ENCODE measurements at regions not wholly inside any gene's neighbourhood (a gene's known extent, or its start where the extent isn't known, plus 50 kb on each side); places are given as distances from the start of the nearest gene placed in this dataset.

DNA sequence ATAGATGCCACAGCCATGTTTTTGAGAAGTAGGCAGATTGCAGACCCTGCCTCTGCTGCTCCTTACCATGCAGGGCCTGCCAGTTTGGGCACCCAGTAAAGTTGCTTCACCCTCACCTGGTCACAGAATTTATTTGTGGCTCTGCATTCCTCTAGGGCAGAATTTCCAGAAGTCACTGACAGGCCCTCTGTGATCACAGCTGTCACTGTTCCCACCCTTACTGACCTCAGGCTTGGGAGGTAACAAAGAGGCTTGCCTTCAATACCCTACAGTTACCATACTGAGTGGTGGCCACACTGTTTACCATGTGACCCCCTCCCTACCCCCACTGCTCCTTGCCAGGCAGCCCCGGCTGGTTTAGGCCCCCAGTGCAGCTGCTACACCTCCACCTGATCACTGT, 375.1 kb downstream of the SH3BGRL start:
- H3K4me3 Mint-ChIP-seq: no peak overlapping the region
- no peaks in the 10 kb centered on the region for H3K27me3 Mint-ChIP-seq (ENCODE audit: low read depth)
- H3K36me3 Mint-ChIP-seq (ENCODE audit: low read depth): no peaks in the 10 kb centered on the region
- peaks cover 15% of the 10 kb centered on the region for H3K9me3 Mint-ChIP-seq
- no peak overlapping the region for H3K27ac Mint-ChIP-seq
- no peaks in the 10 kb centered on the region for H3K4me1 Mint-ChIP-seq
- TF ChIP-seq, protein P1, sequence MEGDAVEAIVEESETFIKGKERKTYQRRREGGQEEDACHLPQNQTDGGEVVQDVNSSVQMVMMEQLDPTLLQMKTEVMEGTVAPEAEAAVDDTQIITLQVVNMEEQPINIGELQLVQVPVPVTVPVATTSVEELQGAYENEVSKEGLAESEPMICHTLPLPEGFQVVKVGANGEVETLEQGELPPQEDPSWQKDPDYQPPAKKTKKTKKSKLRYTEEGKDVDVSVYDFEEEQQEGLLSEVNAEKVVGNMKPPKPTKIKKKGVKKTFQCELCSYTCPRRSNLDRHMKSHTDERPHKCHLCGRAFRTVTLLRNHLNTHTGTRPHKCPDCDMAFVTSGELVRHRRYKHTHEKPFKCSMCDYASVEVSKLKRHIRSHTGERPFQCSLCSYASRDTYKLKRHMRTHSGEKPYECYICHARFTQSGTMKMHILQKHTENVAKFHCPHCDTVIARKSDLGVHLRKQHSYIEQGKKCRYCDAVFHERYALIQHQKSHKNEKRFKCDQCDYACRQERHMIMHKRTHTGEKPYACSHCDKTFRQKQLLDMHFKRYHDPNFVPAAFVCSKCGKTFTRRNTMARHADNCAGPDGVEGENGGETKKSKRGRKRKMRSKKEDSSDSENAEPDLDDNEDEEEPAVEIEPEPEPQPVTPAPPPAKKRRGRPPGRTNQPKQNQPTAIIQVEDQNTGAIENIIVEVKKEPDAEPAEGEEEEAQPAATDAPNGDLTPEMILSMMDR (IDR thresholded peaks at IDR 0.05; ENCODE audit: unreplicated experiment in 3 of 3): no peak

- H3K27me3 Mint-ChIP-seq (ENCODE audit: low read depth): no peaks in the 10 kb centered on the region
- no peak overlapping the region for H3K4me3 Mint-ChIP-seq
- H3K27ac Mint-ChIP-seq: peak overlapping the region; percentile 0 to 48 (median 48)
- no peaks in the 10 kb centered on the region for H3K9me3 Mint-ChIP-seq
- no peaks in the 10 kb centered on the region for H3K4me1 Mint-ChIP-seq
- H3K36me3 Mint-ChIP-seq (ENCODE audit: low read depth): no peaks in the 10 kb centered on the region
- TF ChIP-seq, protein P1 (IDR thresholded peaks at IDR 0.05; ENCODE audit: unreplicated experiment in 3 of 3): no peak
Observed at GRCh38 chrX:81586096-81586495, 384.2 kb downstream of the SH3BGRL start.

DNA sequence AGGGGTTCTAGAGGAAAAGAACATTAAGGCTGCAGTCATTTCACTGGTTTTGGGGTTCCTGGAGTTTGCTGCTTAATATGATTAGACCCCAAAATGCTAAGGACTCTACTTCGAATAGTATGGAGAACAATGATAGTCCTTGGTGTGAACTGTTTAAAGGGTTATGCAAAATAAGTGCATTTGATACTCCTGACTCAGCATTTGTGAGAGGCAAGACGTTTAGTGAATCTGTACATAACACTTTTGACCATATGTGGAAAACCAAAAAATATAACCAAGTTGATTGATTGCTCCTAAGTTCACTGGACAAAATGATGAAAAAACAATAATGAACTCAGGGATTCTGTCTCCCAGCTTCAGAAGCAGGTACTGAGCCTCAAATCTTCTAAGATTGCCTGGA, 414.1 kb downstream of the SH3BGRL start:
- peaks cover 20% of the 10 kb centered on the region for H3K9me3 Mint-ChIP-seq
- no peak overlapping the region for H3K4me3 Mint-ChIP-seq
- no peak overlapping the region for H3K27ac Mint-ChIP-seq

GRCh38 chrX:81662381-81662780, 460.5 kb downstream of the SH3BGRL start:
- Mint-ChIP-seq H3K36me3 (ENCODE audit: low read depth) (no peaks in the 10 kb centered on the region), H3K27me3 (ENCODE audit: low read depth) (no peaks in the 10 kb centered on the region), H3K4me1 (no peaks in the 10 kb centered on the region), H3K9me3 (peaks cover 5% of the 10 kb centered on the region), H3K27ac (no peak overlapping the region), H3K4me3 (no peak overlapping the region)
- TF ChIP-seq, protein P1 (IDR thresholded peaks at IDR 0.05; ENCODE audit: unreplicated experiment in 3 of 3): no peak

More for the DNA sequence above, 414.1 kb downstream of the SH3BGRL start:
- Mint-ChIP-seq H3K4me1 (no peaks in the 10 kb centered on the region), H3K36me3 (ENCODE audit: low read depth) (no peaks in the 10 kb centered on the region), H3K27me3 (ENCODE audit: low read depth) (no peaks in the 10 kb centered on the region)
- TF ChIP-seq, protein P1 (IDR thresholded peaks at IDR 0.05; ENCODE audit: unreplicated experiment in 3 of 3): no peak

GRCh38 chrX:81708487-81708886, 506.6 kb downstream of the SH3BGRL start:
- no peaks in the 10 kb centered on the region for H3K36me3 Mint-ChIP-seq (ENCODE audit: low read depth)
- H3K4me3 Mint-ChIP-seq: no peak overlapping the region

DNA sequence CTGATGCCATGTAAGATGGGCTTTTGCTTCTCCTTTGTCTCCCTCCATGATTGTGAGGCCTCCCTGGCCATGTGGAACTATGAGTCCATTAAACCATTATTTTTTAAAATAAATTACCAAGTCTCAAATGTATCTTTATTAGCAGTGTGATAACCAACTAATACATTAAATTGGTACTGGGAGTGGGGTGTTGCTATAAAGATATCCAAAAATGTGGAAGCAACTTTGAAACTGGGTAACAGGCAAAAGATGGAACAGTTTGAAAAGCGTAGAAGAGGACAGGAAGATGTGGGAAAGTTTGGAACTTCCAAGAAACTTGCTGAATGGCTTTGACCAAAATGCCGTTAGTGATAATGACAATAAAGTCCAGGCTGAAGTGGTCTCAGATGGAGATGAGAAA, 526.7 kb downstream of the SH3BGRL start:
- Mint-ChIP-seq H3K27me3 (ENCODE audit: low read depth) (no peaks in the 10 kb centered on the region), H3K4me3 (no peak overlapping the region), H3K36me3 (ENCODE audit: low read depth) (no peaks in the 10 kb centered on the region), H3K4me1 (no peaks in the 10 kb centered on the region), H3K27ac (no peak overlapping the region), H3K9me3 (peaks cover 60% of the 10 kb centered on the region)
- TF ChIP-seq, protein P1 (IDR thresholded peaks at IDR 0.05; ENCODE audit: unreplicated experiment in 3 of 3): no peak

More at GRCh38 chrX:81708487-81708886, 506.6 kb downstream of the SH3BGRL start:
- Mint-ChIP-seq H3K27ac (no peak overlapping the region), H3K27me3 (ENCODE audit: low read depth) (no peaks in the 10 kb centered on the region), H3K9me3 (peaks cover 7% of the 10 kb centered on the region), H3K4me1 (no peaks in the 10 kb centered on the region)
- TF ChIP-seq, protein P1 (IDR thresholded peaks at IDR 0.05; ENCODE audit: unreplicated experiment in 3 of 3): no peak
